ENCODE measurements at regions not wholly inside any gene's neighbourhood (a gene's known extent, or its start where the extent isn't known, plus 50 kb on each side); places are given as distances from the start of the nearest gene placed in this dataset.
"Not testable (repeated sequence)": the region's sequence is repeated elsewhere in the genome, so short reads cannot be mapped to it uniquely, and the experiment has no call there.

DNA sequence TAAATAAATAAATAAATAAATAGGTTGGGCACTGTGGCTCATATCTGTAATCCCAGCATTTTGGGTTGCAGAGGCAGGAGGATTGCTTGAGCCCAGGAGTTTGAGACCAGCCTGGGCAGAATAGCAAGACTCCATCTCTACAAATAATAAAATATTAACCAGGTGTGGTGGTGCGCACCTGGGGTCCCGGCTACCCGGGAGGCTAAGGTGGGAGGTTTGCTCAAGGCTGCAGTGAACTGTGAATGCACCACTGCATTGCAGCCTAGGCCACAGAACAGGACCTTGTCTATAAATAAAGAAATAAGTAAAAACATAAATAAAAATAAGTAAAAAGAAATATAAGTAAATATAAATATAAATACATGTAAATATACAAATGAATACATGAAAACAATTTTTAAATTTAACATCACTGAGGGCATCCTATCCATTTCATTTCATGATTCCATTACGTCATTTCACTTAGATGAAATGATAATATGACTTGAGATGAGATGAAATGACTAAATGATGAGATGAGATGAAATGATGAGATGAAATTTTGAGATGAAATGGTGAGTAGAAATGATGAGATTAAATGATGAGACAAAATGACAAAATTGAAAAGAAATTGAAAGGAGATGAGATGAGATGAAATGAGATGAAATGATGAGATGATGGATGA, 233.4 kb downstream of the GOLGA6L6 start:
- TF ChIP-seq BHLHE40 (IDR thresholded peaks at IDR 0.05; ENCODE audit: borderline replicate concordance); SP1 (IDR thresholded peaks at IDR 0.05); FOXA1 (IDR thresholded peaks at IDR 0.05); SUZ12 (IDR thresholded peaks at IDR 0.05); FOXK2 (IDR thresholded peaks at IDR 0.05); FOXM1 (IDR thresholded peaks at IDR 0.05; ENCODE audit: borderline replicate concordance); ELF4 (IDR thresholded peaks at IDR 0.05); HDGF (IDR thresholded peaks at IDR 0.05; ENCODE audit: borderline replicate concordance); ARNT (IDR thresholded peaks at IDR 0.05); TARDBP (IDR thresholded peaks at IDR 0.05): not testable (repeated sequence)

Data from HEK293T (cell line).